ENCODE measurements at regions not wholly inside any gene's neighbourhood (a gene's known extent, or its start where the extent isn't known, plus 50 kb on each side); places are given as distances from the start of the nearest gene placed in this dataset.
"Not testable (repeated sequence)": the region's sequence is repeated elsewhere in the genome, so short reads cannot be mapped to it uniquely, and the experiment has no call there.

DNA sequence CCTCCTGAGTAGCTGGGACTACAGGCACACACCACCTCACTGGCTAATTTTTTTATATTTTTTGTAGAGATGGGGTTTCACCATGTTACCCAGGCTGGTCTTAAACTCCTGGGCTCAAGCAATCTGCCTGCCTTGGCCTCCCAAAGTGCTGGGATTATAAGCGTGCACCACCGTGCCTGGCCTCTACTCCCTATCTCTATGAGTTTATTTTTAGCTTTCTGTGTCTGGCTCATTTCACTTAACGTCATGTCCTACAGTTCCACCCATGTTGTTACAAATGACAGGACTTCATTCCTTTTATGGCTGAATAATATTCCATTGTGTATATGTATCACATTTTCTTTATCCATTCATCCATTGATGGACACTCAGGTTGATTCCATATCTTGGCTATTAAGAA is 164.2 kb upstream of the ZNF648 start:
- TF ChIP-seq POLR2AphosphoS5 (IDR thresholded peaks at IDR 0.05); POLR2A (IDR thresholded peaks at IDR 0.05; ENCODE audit: low read depth): not testable (repeated sequence)
- TF ChIP-seq, protein P1, sequence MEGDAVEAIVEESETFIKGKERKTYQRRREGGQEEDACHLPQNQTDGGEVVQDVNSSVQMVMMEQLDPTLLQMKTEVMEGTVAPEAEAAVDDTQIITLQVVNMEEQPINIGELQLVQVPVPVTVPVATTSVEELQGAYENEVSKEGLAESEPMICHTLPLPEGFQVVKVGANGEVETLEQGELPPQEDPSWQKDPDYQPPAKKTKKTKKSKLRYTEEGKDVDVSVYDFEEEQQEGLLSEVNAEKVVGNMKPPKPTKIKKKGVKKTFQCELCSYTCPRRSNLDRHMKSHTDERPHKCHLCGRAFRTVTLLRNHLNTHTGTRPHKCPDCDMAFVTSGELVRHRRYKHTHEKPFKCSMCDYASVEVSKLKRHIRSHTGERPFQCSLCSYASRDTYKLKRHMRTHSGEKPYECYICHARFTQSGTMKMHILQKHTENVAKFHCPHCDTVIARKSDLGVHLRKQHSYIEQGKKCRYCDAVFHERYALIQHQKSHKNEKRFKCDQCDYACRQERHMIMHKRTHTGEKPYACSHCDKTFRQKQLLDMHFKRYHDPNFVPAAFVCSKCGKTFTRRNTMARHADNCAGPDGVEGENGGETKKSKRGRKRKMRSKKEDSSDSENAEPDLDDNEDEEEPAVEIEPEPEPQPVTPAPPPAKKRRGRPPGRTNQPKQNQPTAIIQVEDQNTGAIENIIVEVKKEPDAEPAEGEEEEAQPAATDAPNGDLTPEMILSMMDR (IDR thresholded peaks at IDR 0.05) = not testable (repeated sequence)

Measured in esophagus muscularis mucosa (tissue), 3 donors.